ENCODE measurements at regions not wholly inside any gene's neighbourhood (a gene's known extent, or its start where the extent isn't known, plus 50 kb on each side); places are given as distances from the start of the nearest gene placed in this dataset.
A peak's percentile ranks its signal among the peaks of the same experiment; 100 is the strongest.
"Not testable (repeated sequence)": the region's sequence is repeated elsewhere in the genome, so short reads cannot be mapped to it uniquely, and the experiment has no call there.

DNA sequence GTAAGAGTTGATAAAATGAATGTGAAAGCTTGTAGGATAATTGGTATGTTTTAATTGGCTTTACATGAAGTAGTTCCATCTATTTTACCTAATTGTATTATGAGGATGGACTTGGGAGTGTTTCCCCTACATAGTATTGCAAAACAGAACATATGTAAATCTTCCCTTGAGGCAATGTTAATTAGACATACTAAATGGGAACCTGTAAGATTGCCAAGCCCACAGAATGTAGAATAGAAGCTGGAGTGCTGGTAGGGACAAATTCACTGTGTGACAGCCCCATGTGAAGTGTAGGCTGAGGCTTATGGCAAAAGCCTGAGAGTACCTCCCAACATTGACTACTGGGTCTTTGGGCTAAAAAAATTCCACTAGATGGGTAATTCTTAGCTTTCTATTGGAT, 615.0 kb upstream of the AMOT start:
- intact Hi-C loops (cut with DNase I): no loop called here
- no peak for DNase-seq

DNA sequence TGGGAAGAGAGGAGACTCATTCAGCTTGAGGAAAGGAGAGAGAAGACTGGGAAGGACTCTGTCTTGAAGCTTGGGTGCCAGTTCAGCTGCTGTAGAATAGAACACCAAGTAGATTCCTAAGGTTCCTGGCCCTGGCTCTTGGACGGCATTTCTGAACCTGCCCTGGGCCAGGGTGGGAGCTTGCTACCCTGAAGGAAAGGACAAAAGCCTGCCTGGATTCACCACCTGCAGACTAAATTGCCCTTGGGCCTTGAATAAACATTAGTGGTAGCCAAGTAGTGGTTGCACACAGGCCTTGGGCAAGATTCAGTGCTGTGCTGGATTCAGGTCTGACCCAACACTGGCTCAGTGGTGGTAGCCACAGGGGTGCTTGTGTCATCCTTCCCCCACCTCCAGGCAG, 588.4 kb upstream of the AMOT start:
- ATAC-seq: no peak
- intact Hi-C loops (cut with DNase I): no loop called here
- no peak for DNase-seq

More for the DNA sequence above, 615.0 kb upstream of the AMOT start:
- ATAC-seq: no peak

DNA sequence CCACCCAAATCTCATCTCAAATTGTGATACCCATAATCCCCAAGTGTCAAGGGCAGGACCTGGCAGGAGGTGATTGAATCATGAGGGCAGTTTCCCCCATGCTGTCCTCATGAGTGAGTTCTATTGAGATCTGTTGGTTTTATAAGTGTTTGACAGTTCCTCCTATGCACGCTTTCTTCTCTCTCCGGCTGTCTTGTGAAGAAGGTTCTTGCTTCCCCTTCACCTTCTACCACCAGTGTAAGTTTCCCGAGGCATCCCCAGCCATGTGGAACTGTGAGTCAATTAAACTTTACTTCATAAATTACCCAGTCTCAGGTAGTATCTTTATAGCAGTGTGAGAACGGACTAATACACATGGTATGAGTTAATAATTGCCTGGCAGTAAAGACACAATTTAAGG, 581.7 kb upstream of the AMOT start:
- ATAC-seq: no peak

DNA sequence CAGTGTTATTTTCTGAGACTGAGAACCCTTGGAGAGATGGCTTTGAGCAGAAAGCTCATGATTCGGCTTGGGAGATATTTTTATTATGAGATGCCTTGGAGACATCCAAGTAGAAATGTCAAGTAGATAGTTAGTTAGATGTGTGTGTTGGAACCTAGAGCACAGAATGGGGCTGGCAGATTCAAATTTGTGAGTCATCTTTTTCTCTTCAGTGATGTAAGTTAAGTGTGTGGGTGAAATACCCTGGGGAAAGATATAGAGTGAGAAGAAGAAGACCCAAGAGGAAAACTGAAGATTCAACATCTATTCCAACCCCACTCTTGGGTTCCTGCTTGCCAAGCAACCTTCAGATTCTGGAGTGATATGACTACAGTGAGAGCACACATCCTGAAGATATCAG, 580.8 kb upstream of the AMOT start:
- ATAC-seq: no peak
- DNase-seq: no peak
- intact Hi-C loops (cut with DNase I): no loop called here

More for the DNA sequence above, 581.7 kb upstream of the AMOT start:
- intact Hi-C loops (cut with DNase I): no loop called here
- DNase-seq: no peak

DNA sequence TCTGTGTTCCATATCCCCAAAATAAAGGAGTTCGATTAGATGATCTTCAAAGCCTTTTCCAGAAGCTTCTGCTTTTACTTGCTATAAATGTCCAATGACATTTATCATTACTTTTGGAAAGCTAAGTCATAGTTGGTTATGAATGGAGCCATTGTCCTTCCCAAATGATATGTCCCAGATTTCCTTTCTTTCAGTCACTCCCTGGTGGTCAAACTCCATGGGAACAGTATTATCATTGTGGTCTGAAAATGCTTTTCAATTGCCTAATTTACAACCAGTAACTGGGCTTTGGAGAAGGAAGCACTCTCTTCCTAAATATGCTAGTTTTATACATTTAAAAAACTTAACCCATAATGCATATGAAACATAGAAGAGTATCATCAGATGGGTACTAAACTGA, 571.5 kb upstream of the AMOT start:
- ATAC-seq (no peak), DNase-seq (no peak)
- intact Hi-C loops (cut with DNase I): no loop called here

DNA sequence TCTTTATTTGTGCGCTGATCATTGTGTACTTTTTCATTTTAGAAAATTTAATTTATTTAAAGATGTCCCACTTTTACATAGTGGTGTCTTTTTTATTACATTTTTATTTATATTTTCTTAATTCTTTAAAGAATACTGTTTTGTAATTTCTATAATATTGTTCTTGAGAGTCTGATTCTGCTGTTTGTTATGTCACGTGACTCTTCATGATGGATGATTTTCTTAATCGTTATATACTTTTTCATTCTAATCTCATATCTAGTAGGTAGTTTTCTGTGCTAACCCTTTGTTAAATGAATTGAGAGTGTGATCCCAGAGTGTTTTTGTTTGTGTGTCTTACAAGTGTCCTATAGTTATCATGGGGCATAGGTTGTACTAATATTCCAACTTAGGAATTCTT, 568.2 kb upstream of the AMOT start:
- DNase-seq: no peak
- intact Hi-C loops (cut with DNase I): no loop called here
- ATAC-seq: no peak

DNA sequence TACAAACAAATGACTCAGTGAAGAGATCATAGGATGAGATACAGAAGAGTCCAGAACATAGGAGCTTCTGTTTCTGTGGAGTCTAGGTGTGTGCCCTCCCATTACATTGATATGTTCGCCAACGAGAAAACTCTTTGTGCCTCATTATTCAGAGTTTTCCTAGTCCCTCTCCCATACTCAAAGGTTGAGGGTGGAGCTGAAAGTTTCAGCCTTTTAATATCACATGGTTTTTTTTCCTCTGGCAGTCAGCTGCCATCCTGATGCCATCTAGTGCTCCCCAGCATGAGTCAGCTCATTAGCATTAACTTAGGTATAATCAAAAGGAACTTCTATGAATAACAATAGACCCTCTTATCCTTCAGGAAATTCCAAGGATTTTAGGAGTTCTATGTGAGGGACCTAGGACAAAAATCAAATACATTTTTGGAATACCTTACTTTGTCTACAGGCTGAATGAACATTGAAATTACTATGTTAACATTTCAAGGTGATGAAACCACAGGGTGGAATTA, 559.6 kb upstream of the AMOT start:
- intact Hi-C loops (cut with DNase I): no loop called here
- no peak for DNase-seq
- no peak for ATAC-seq

DNA sequence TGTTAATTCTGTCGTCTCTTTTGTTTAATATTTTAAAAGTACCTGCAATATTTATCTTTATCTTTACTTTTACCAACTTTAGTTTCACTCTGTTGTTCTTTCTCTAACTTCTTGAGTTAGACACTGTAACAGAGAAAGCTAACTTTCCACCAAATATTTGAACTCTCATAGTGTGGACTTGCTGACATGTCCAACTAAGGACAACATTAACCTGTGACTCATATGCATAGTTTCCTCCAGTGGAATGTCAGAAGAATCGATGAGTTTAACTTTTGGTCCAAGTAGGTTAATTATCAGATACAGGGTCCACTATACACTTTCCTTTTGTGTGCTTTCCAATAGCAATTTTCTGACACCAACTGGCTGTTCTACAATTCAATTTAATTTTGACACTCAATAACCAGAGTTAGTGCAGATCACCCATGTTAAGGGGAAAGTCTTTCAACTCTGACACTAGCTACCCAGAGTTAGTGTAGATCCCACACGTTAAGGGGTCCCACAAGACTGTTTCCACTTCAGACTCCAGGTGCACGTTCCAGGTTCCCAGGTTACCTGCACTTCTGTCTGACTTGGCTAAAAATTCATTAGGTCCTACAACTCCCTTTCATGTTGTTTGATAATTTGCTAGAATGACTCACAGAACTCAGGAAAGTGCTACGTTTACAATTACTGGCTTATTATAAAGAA, 559.0 kb upstream of the AMOT start:
- DNase-seq (no peak), ATAC-seq (no peak)
- intact Hi-C loops (cut with DNase I): no loop called here

DNA sequence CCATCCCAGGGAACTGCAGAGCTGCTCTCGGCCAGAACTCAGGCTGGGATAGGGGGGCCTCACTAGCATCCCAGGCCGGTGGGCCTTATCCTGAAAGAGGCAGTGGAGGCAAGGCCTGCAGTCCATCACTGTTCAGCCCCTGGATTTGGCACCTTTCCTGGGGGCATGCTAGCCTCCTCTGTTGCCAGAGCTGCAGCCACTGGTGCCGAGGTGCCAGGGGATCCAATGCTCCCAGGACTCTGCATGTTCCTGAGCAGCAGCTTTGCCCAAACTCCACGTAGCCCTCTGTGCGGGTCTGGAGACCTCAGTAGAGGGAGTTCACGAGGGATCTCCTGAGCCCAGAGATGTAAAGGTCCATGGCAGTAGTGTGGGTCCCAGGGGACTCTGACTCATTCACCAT, 551.7 kb upstream of the AMOT start:
- no peak for DNase-seq
- no peak for ATAC-seq
- intact Hi-C loops (cut with DNase I): no loop called here

DNA sequence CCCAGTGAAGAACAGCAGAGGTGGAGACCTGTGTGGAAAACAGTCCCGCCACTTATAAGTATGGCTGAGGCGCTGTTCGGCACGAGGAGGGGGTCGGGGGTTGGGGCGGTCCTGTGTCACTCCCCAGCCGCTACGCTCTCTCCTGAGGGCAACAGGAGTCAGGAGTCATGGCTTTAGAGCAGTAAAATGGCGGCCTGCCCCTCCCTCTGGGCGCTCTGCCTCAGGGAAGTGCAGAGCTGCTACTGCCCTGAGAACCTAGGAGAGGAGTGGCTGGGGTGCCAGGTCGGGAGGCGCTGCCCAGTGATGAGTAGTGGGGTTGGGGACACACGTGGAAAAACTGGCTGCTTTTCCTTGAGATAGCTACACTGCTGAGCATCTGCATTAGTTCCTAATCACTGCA, 551.2 kb upstream of the AMOT start:
- DNase-seq (no peak), ATAC-seq (no peak)
- intact Hi-C loops (cut with DNase I): no loop called here

DNA sequence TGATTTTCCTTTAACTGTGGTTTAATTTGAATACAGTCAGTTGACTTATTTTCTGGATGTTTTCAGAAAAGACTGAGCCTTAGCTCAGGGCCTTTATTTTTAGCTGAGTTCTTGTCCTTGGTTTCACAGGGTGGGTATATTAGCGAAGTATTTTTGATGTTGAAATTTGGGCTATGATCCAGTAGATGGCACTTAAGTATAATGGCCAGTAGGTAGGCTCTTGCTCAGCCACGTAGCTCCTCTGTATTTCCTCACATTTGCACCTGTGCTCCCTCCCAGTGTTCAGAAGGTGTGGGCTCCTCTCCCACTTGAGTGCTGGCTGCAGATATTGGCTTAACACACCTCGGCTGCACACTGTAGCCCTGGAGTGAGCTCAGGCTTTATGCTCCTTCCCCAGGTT, 549.9 kb upstream of the AMOT start:
- intact Hi-C loops (cut with DNase I): no loop called here
- no peak for ATAC-seq

DNA sequence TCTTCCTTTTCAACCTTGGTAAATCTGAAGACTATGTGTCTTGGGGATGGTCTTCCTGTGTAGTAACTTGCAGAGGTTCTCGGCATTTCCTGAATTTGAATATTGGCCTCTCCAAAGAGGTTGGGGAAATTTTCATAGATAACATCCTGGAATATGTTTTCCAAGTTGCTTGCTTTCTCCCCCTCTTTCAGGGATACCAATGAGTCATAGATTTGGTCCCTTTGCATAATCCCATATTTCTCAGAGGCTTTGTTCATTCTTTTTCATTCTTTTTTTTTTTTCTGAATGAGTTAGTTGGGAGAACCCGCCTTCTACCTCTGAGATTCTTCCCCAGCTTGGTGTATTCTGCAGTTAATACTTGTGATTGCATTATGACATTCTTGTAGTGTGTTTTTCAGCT, 549.2 kb upstream of the AMOT start:
- DNase-seq (no peak), ATAC-seq (no peak)
- intact Hi-C loops (cut with DNase I): no loop called here

More for the DNA sequence above, 549.9 kb upstream of the AMOT start:
- no peak for DNase-seq

DNA sequence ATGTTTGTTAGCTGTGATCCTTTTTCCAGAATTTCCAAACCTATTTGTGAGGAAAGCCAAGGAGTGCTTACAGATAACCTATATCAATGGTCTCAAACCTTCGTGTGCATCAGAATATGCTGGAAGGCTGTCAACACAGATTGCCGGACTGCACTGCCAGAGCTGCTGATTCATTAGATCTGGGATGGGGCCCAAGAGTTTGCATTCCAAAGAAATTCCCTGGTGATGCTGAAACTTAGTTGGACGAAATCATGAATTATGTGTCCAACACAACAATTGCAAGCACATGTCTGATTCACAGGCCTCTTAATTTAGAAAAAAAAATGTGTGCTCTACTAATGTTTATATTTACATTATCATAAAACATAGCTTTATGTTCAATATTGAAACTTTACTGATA, 544.0 kb upstream of the AMOT start:
- DNase-seq (no peak), ATAC-seq (peak; percentile 82 to 86)
- intact Hi-C loops (cut with DNase I): no loop called here

DNA sequence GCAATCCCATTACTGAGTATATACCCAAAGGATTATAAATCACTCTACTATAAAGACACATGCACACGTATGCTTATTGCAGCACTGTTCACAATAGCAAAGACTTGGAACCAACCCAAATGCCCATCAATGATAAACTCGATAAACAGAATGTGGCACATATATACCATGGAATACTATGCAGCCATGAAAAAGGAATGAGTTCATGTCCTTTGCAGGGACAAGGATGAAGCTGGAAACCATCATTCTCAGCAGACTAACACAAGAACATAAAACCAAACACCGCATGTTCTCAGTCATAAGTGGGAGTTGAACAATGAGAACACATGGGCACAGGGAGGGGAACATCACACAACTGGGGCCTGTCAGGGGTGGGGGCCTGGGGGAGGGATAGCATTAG, 532.8 kb upstream of the AMOT start:
- intact Hi-C loops (cut with DNase I); ATAC-seq; DNase-seq: not testable (repeated sequence)

DNA sequence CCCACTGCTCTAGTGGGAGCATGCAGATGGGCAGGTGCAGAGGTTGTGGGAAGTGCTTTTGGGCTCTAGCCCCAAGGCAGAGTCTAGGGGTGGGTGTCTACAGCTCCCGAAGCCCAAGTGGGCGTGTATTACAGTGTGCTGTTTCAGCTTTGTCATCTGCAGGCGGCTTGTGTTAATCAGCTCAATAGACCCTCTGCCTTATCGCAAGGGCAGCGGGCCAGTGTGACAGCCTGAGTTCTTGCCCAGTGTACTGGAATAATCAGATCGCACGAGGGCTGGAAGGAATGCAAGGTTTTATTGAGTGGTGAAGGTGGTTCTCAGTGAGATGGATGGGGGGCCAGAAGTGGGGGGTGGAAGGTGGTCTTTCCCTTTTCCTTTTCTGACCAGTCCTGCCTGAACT, 529.4 kb upstream of the AMOT start:
- no peak for ATAC-seq
- no peak for DNase-seq
- intact Hi-C loops (cut with DNase I): no loop called here

DNA sequence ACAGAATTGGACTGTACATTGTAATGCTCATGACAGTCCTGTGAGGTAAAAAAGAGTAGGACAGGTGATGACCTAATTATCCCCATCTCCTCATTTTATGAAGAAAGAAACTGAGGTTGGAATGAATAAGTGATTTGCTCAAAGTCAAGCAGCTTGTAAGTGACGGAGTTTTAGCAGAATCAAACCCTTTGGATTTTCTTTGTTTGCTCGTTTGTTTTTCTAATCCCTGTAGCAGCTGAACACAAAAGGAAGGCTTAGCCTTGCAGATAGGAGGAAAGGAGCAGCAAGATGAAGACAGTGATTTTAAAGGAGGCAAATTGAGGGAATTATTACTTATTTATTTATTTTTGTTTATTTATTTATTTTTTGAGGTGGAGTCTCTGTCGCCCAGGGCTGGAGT, 528.4 kb upstream of the AMOT start:
- DNase-seq (no peak), ATAC-seq (no peak)
- intact Hi-C loops (cut with DNase I): no loop called here

DNA sequence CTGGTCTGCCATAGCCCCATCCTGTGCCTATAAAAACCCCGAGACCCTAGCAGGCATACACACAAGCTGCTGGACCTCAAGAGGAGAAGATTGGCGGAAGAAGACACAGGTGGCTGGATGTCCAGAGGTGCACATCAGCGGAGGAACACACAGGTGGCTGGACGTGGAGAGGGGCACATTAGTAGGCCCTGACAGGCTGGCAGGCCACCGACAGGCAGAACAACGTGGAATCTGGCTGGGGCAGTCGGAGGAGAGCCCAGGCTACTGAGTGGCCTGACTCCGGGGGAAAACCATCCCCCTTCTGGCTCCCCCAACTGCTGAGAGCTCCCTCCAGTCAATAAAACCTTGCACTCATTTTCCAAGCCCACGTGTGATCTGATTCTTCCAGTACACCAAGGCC, 512.5 kb upstream of the AMOT start:
- DNase-seq (no peak), ATAC-seq (no peak)
- intact Hi-C loops (cut with DNase I): no loop called here

DNA sequence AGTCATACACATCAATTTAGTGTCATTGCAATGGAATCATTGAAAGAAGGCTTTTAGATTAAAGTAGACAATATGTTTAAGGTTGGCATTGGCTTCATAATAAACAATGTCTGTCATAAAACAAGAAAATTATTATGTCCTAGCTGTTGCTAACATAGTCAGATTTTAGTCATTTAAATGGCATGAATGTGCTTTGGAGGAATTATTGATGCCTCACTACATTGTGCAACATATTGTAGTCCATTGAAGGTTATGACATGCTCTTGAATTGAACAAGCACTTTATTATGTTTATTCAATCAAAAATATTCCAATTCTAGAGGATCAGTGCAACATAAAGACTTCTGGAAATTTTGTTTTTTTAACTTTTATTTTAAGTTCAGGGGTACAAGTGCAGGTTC, 489.8 kb upstream of the AMOT start:
- DNase-seq (no peak), ATAC-seq (no peak)
- intact Hi-C loops (cut with DNase I): no loop called here

DNA sequence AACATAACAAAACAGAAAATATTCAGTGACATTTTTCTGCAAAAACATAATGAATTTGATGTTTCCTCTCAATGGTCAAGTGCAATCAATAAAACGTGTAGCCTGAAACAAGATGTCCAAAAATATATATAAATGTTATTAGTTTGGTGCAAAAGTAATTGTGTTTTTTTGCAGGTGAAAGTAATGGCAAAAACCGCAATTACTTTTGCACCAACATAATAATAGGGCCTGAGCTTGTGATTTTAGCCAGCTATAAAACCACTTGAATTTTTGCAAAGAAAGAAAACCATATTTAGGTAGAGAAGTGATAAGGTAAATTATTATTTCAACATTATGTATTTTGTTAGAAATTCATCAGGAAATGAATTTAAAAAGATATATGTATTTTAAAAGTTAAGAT, 475.3 kb upstream of the AMOT start:
- DNase-seq (no peak), ATAC-seq (no peak)
- intact Hi-C loops (cut with DNase I): no loop called here

DNA sequence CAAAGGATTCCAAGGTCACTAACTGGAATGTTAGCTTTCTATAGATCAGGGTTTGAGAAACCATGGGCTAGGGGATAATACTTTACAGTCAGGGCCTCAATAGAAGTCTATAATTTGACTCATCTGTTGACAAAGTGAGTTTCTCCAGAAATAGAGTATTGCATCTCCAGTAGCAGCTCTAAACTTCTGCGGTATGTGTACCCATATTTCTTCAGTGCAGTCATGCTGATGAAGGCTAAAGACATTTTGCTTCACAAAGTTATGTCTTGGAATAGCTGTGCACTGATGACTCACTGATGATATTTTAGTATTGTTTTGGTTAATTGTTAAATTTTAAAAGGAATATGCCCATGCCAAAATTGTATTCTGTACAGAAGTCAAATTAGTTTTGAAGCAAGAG, 464.9 kb upstream of the AMOT start:
- no peak for DNase-seq
- no peak for ATAC-seq
- intact Hi-C loops (cut with DNase I): no loop called here

DNA sequence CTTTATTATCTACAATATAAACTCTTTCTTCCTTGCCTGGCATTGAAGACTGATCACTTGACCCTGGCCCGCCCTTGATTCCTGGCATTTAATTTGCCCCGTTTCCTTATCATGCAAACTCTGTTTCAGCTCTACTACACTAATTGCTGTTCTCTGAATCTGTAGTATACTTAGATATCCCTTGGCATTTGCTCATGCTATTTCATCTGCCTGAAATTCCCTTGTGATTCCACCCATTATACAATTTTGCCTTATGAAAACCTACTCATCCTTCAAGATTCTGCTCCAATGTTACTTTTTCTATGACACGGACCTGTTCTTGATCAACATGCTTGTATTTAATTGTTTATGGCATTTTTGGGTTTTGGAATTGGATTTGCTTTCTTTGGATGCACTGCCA, 459.9 kb upstream of the AMOT start:
- intact Hi-C loops (cut with DNase I): no loop called here
- ATAC-seq (no peak), DNase-seq (no peak)

DNA sequence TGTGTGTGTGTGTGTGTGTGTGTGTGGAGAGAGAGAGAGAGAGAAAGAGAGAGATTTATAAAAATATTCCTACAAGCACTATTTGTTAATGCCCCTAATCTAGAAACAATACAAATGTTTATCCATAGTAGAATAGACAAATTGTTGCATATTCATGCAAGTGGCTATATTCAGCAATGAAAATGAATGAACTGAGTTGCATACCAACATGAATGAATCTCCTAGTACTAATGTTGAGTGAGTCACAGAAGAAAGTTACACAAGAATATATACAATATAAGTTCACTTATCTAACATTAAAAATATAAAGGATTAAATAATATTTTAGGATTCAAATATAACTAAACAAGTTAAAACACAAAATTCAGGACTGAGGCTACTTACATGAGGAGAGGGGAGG, 456.8 kb upstream of the AMOT start:
- intact Hi-C loops (cut with DNase I): no loop called here
- DNase-seq (no peak), ATAC-seq (no peak)
